HG03354 (cell line): ENCODE measurements at regions not wholly inside any gene's neighbourhood (a gene's known extent, or its start where the extent isn't known, plus 50 kb on each side); places are given as distances from the start of the nearest gene placed in this dataset.
"Not testable (repeated sequence)": the region's sequence is repeated elsewhere in the genome, so short reads cannot be mapped to it uniquely, and the experiment has no call there.

Experiments used
- ATAC-seq: cut with Tn5 transposase; IDR thresholded peaks from one replicate; pipeline ENCODE4 v1.9.1; 2021; ENCODE audit warnings: mild to moderate bottlenecking; ENCODE audit not compliant: unreplicated experiment, poor library complexity, severe bottlenecking

- not testable (repeated sequence) for ATAC-seq
Measured at GRCh38 chr9:138174954-138175353, 297.4 kb downstream of the CACNA1B start.

- not testable (repeated sequence) for ATAC-seq
Measured at GRCh38 chr9:138175354-138175753, 297.8 kb downstream of the CACNA1B start.

DNA sequence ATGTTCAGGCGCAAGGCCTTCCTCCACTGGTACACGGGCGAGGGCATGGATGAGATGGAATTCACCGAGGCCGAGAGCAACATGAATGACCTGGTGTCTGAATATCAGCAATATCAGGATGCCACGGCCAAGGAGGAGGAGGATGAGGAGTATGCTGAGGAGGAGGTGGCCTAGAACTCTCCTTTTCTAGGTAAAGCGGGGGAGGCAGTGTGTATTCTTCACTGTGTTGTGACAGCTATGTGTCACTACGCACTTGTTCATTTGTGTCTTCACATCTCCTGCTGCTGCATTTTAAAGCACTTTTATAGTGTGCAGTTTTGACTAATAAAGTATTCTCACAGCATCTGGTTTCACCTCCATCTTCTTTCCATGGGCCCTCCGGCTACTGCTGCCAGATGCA lies 299.5 kb downstream of the CACNA1B start:
- not testable (repeated sequence) for ATAC-seq

DNA sequence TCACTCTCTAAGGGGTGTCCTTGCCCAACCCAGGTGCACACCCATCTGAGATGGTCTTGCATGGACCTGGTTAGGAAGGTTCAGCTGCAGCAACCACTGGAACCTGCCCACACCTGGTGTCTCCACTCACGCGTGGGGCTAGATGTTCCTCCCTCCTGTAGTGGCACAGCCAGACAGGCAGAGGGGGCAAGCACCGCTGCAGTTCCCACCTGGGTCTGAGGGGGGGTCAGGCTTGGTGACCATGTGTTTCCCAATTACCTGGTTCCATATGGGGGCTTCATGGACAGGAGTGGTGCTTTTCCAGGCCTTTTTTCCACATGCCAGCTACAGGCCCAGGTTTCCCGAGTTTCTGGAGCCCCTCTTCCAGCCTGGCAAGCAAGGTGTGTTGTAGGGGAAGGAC lies 301.4 kb downstream of the CACNA1B start:
- not testable (repeated sequence) for ATAC-seq

DNA sequence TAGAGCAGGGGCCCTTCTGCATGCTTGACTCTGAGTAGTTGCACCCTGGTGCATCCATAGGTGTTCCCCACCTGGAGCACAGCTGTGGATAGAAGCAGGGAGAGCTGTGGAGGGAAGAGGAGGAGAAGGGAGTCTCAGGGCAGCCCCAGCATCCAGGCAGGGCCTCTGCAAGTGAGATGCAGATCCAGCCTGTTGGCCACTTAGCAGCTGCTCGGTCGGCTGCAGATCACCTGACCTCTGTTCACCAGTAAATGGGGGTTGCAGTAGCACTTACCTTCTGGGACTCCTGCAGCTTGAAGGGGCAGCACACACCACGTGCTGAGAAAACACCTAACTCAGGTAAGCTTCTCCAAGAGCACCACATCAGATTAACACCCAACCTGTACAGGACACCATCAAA lies 302.1 kb downstream of the CACNA1B start:
- not testable (repeated sequence) for ATAC-seq

- ATAC-seq: not testable (repeated sequence)
Measured at GRCh38 chr9:138181963-138182362, 304.4 kb downstream of the CACNA1B start.

GRCh38 chr9:138197156-138197555 lies 319.6 kb downstream of the CACNA1B start:
- not testable (repeated sequence) for ATAC-seq

GRCh38 chr9:138198963-138199362 lies 321.4 kb downstream of the CACNA1B start:
- ATAC-seq: not testable (repeated sequence)

DNA sequence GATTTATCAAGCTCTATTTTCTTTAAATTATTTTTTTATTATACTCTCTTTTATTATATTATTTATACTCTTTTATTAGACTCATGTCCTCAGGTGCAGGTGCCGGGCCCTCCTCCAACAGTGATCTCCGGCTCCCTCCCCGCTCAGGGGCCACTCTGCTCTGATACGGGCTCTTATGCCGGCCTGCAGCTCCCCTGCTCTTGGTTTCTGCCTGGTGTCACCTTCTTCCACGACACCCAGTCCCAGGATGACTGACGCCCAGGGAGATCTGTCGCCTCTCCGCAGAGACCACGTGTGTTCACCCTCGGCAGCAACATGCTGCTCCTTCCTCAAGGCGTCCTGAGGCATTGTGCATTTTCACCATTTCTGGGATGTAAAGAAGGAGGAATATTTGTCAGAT lies 322.3 kb downstream of the CACNA1B start:
- not testable (repeated sequence) for ATAC-seq

- not testable (repeated sequence) for ATAC-seq
Measured at GRCh38 chr9:138200481-138201142, 323.0 kb downstream of the CACNA1B start.

GRCh38 chr9:138201167-138201889 lies 323.7 kb downstream of the CACNA1B start:
- not testable (repeated sequence) for ATAC-seq

DNA sequence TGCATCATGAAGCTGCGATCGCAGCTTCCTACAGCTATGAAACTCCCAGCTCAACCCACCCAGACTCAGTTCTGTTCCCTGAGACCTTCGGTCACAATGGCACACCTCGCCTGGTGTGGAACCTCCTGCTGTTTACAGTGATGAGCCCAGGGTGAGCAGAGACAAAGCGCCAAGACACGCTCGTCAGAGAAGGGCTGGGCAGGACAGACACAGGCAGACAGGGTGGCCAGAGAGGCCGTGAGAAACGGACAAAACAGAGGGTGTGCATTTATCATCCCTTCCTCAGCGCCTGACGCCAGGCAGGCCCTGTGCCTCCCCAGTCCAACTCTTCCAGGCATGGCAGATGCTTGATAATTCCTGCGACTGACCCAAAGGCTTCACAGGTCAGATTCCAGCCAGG lies 324.5 kb downstream of the CACNA1B start:
- ATAC-seq: not testable (repeated sequence)

DNA sequence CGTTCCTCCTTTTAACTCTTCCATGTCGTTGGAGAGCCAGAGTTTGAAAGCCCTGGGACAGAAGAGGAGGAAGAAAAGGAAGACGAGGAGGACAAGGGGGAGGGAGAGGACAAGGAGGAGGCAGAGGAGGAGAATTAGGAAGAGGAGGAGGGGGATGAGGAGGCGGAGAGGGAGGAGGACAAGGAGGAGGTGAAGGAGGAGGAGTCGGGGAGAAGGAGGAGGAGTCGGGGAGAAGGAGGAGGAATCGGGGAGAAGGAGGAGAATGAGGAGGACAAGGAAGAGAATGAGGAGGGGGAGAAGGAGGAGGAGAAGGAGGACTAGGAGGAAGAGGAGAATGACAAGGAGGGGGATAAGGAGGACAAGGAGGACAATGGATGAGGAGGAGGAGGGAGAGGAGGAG lies 325.7 kb downstream of the CACNA1B start:
- not testable (repeated sequence) for ATAC-seq

DNA sequence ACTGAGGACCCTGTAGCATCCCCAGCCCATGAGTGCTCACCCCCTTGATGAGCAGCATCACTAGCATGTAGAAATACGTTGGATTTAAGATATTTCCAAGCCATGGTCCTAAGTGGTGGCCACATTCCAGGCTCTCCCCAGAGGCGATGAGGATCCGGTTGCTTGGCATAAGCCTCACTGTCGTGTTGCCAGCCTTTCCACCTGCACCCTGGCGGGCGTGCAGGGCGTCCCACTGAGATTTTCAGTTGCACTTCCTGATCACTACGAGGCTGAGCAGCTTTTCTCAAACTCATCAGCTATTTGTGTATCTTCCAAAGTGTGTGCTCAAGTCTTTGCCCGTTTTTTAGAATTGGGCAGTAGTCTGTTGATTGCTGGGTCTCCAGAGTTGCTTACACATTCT lies 326.3 kb downstream of the CACNA1B start:
- not testable (repeated sequence) for ATAC-seq

DNA sequence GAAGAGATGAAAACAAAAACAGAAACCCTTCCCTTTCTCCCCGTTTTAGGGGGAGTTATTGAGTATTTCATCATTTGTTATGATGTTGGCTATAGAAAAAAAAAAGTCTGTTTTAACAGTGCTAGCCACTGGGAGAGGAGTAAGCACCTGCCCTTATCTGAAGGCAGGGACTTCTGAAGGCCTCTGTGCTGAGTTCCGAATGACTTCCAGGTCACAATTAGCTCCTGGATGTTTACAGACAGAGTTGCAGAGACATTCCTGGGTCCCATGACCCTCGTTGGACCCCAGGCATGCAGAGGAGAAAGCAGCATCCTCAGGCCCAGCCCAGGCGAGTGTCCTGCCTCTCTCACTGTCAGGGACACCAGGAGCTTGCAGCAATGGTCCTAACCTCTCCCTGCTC lies 328.5 kb downstream of the CACNA1B start:
- ATAC-seq: not testable (repeated sequence)

- ATAC-seq: not testable (repeated sequence)
Measured at GRCh38 chr9:138207300-138208179, 330.0 kb downstream of the CACNA1B start.

GRCh38 chr9:138209071-138209644 lies 331.6 kb downstream of the CACNA1B start:
- ATAC-seq: not testable (repeated sequence)

- ATAC-seq: not testable (repeated sequence)
Measured at GRCh38 chr9:138210388-138210986, 332.9 kb downstream of the CACNA1B start.

- ATAC-seq: not testable (repeated sequence)
Measured at GRCh38 chr9:138211070-138211469, 333.5 kb downstream of the CACNA1B start.
